ENCODE measurements at regions not wholly inside any gene's neighbourhood (a gene's known extent, or its start where the extent isn't known, plus 50 kb on each side); places are given as distances from the start of the nearest gene placed in this dataset.

DNA sequence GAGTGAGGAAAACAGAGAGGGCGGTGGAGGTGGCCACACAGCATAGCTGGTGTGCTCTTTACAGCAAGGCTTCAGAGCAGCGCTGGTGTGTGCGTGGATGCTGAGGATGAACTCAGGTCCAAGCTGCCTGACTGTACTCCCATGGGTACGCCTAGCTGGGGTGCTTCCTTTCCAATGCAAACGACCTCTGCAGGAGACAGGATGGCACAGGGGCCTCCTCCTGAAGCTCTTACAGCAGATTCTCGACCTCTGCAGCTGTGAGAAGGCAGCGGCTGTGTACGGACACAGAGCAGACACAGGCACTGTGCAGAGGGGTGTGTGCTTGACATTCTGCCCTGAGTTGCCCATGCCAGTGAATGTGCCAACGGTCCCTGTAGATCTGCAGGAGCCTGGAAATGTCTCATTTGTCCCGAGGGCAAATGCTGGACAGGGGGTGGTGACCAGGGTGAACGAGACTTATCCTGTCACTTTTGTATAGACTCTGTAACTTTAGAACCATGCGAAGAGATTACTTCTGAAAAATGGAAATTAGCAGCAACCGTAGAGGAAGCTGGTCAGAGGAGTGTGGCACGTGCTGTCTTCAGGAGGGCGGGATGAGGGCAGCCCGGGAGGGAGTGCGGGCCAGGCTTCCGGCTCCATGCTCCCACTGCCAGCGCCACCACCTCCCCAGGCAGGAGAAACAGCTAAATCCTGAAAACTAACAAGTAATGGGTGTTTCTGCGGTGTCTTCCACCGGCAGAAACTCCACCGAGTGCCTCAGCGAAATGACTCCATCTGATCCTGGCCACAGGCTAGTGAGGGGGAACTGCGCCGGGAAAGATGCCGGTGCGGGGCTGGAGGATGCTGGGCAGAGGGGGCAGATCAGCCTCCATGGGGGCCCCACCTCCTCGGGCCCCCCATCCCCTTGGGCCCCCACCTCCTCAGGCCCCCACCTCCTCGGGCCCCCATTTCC, 120.9 kb upstream of the RPS6KA2 start:
- H3K4me1 ChIP-seq (ENCODE audit: control insufficient read depth in 1 of 2, low read depth in 2 of 2), result no peaks in the 10 kb centered on the region
- no peaks in the 10 kb centered on the region for H3K27me3 ChIP-seq (replicated peaks; ENCODE audit: insufficient read depth)
- ATAC-seq (ENCODE audit: insufficient number of reproducible peaks, low FRiP score, low read depth) (no peak), DNase-seq (ENCODE audit: low spot score) (no peak)
- no peaks in the 10 kb centered on the region for H3K9me3 ChIP-seq
- no peak for TF ChIP-seq CTCF (IDR thresholded peaks at IDR 0.05)
- no peak overlapping the region for H3K27ac ChIP-seq
- H3K36me3 ChIP-seq, result no peaks in the 10 kb centered on the region
- no peak overlapping the region for H3K4me3 ChIP-seq

DNA sequence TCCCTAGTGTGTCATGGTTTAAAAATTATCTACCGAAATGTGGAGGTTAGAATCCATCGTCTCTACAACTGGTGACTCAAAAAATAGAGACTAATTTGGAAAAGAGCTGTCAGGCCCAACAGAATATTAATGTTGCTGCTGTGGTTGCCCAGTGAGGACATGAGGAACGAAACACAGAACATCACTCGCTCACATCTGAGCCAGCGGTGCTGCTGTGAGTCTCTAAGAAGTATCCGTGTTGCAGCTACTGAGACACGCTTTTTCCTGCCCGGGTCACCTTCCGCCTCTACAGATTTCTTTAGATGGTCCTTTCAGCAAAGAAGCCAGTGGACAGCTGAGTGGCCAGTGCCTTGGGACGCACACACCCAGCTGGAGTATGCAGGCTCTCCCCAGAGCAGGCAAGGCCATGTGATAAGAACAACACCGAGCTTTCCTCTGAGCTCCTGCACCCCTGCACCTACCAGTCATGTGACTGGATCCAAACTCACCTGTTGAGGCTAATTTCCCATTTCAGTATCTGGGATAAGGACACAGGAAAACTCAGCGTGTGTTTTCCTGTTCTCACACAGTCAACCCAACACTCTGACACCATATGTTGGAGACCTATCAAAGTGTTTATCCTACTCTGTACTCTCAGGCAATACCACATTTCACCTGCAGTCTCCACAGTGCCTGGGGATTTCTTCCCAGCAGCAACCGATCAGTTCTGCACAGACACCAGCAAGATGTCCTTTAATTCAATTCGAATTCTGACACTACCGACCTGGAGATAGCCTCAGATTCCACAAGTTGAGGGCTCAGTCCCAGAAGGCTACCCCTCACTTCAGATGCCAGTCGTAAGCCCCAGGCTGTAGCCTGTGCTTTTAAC, 119.0 kb upstream of the RPS6KA2 start:
- H3K4me3 ChIP-seq, result no peak overlapping the region
- H3K9me3 ChIP-seq, result no peaks in the 10 kb centered on the region
- no peaks in the 10 kb centered on the region for H3K27me3 ChIP-seq (replicated peaks; ENCODE audit: insufficient read depth)
- H3K4me1 ChIP-seq (ENCODE audit: control insufficient read depth in 1 of 2, low read depth in 2 of 2), result no peaks in the 10 kb centered on the region
- ATAC-seq (ENCODE audit: insufficient number of reproducible peaks, low FRiP score, low read depth), result no peak
- no peak for DNase-seq (ENCODE audit: low spot score)
- H3K36me3 ChIP-seq, result no peaks in the 10 kb centered on the region
- no peak for TF ChIP-seq CTCF (IDR thresholded peaks at IDR 0.05)
- no peak overlapping the region for H3K27ac ChIP-seq

GRCh38 chr6:166744223-166745134, 117.4 kb upstream of the RPS6KA2 start:
- no peaks in the 10 kb centered on the region for H3K36me3 ChIP-seq
- no peak overlapping the region for H3K27ac ChIP-seq

DNA sequence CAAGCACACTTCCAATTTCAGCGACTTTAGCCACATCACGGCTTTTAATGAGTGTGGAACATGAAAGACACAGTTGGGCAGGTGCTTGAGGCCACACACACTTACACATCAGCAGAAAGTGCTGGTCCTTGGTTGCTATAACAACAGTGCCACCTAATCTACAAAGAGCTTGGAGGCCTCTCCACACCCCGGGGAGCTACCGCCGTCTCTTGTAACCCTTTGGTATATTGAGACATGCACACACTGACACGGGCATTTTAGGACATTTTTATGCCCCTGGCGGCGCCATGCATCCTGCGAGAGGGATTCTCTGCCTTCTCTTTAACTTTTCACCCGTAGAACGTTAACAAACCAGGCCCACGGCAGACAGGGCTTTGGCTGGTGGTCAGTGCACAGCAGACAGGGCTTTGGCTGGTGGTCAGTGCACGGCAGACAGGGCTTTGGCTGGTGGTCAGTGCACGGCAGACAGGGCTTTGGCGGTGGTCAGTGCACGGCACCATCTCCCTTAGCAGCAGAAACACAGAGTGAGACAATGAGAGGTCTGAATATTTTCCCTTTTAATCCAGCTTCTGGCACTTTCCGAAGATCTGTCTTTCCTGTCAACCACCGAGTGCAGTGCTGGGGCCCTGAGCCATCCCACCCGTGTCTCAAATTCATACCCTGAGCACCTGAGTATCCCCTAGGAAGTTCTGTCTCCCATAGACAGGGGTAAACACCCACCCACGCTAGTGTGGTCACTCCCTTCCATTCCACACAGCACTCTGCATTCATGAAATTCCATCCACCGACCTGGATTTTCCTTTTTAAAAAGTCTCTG, 116.6 kb upstream of the RPS6KA2 start:
- TF ChIP-seq CTCF (IDR thresholded peaks at IDR 0.05), result no peak
- no peak for ATAC-seq (ENCODE audit: insufficient number of reproducible peaks, low FRiP score, low read depth)
- H3K4me3 ChIP-seq, result no peak overlapping the region
- no peaks in the 10 kb centered on the region for H3K27me3 ChIP-seq (replicated peaks; ENCODE audit: insufficient read depth)
- H3K36me3 ChIP-seq, result no peaks in the 10 kb centered on the region
- DNase-seq (ENCODE audit: low spot score), result no peak
- H3K27ac ChIP-seq, result no peak overlapping the region
- H3K9me3 ChIP-seq, result no peaks in the 10 kb centered on the region
- no peaks in the 10 kb centered on the region for H3K4me1 ChIP-seq (ENCODE audit: control insufficient read depth in 1 of 2, low read depth in 2 of 2)

More at GRCh38 chr6:166744223-166745134, 117.4 kb upstream of the RPS6KA2 start:
- DNase-seq (ENCODE audit: low spot score) (no peak), ATAC-seq (ENCODE audit: insufficient number of reproducible peaks, low FRiP score, low read depth) (no peak)
- no peaks in the 10 kb centered on the region for H3K4me1 ChIP-seq (ENCODE audit: control insufficient read depth in 1 of 2, low read depth in 2 of 2)
- no peak overlapping the region for H3K4me3 ChIP-seq
- no peak for TF ChIP-seq CTCF (IDR thresholded peaks at IDR 0.05)
- H3K27me3 ChIP-seq (replicated peaks; ENCODE audit: insufficient read depth), result no peaks in the 10 kb centered on the region
- no peaks in the 10 kb centered on the region for H3K9me3 ChIP-seq
